HG03565 (cell line): ENCODE measurements at regions not wholly inside any gene's neighbourhood (a gene's known extent, or its start where the extent isn't known, plus 50 kb on each side); places are given as distances from the start of the nearest gene placed in this dataset.
"Not testable (repeated sequence)": the region's sequence is repeated elsewhere in the genome, so short reads cannot be mapped to it uniquely, and the experiment has no call there.

Experiments
- ATAC-seq: cut with Tn5 transposase; IDR thresholded peaks from one replicate; pipeline ENCODE4 v1.9.1; 2021; ENCODE audit warnings: mild to moderate bottlenecking, moderate library complexity; ENCODE audit not compliant: unreplicated experiment

- ATAC-seq = no peak
Measured at GRCh38 chr3:166461626-166462025, 624.4 kb upstream of the BCHE start.

GRCh38 chr3:166457382-166457781 is 620.2 kb upstream of the BCHE start:
- no peak for ATAC-seq

- no peak for ATAC-seq
Measured at GRCh38 chr3:166456286-166456685, 619.1 kb upstream of the BCHE start.

- ATAC-seq = no peak
Measured at GRCh38 chr3:166455744-166456143, 618.5 kb upstream of the BCHE start.

GRCh38 chr3:166453478-166453877 is 616.3 kb upstream of the BCHE start:
- ATAC-seq = no peak

- ATAC-seq = no peak
Measured at GRCh38 chr3:166451997-166452396, 614.8 kb upstream of the BCHE start.

- no peak for ATAC-seq
Measured at GRCh38 chr3:166447513-166447912, 610.3 kb upstream of the BCHE start.

GRCh38 chr3:166446986-166447385 is 609.8 kb upstream of the BCHE start:
- no peak for ATAC-seq

GRCh38 chr3:166446291-166446690 is 609.1 kb upstream of the BCHE start:
- no peak for ATAC-seq

GRCh38 chr3:166445865-166446264 is 608.6 kb upstream of the BCHE start:
- no peak for ATAC-seq

- no peak for ATAC-seq
Measured at GRCh38 chr3:166444756-166445155, 607.5 kb upstream of the BCHE start.

- no peak for ATAC-seq
Measured at GRCh38 chr3:166444336-166444735, 607.1 kb upstream of the BCHE start.

- ATAC-seq = no peak
Measured at GRCh38 chr3:166435469-166436057, 598.3 kb upstream of the BCHE start.

- ATAC-seq = no peak
Measured at GRCh38 chr3:166433060-166433459, 595.8 kb upstream of the BCHE start.

- ATAC-seq = no peak
Measured at GRCh38 chr3:166425900-166426611, 588.8 kb upstream of the BCHE start.

GRCh38 chr3:166425021-166425420 is 587.8 kb upstream of the BCHE start:
- ATAC-seq = no peak

- ATAC-seq = not testable (repeated sequence)
Measured at GRCh38 chr3:166423824-166424513, 586.7 kb upstream of the BCHE start.

- no peak for ATAC-seq
Measured at GRCh38 chr3:166422556-166422955, 585.3 kb upstream of the BCHE start.

- no peak for ATAC-seq
Measured at GRCh38 chr3:166420071-166420470, 582.8 kb upstream of the BCHE start.

- ATAC-seq = no peak
Measured at GRCh38 chr3:166405896-166406295, 568.7 kb upstream of the BCHE start.

- no peak for ATAC-seq
Measured at GRCh38 chr3:166405465-166405864, 568.2 kb upstream of the BCHE start.

- ATAC-seq = no peak
Measured at GRCh38 chr3:166390303-166390702, 553.1 kb upstream of the BCHE start.
